DOHH2 (cell line): ENCODE measurements at regions not wholly inside any gene's neighbourhood (a gene's known extent, or its start where the extent isn't known, plus 50 kb on each side); places are given as distances from the start of the nearest gene placed in this dataset.

ENCODE experiments used
- H3F3A ChIP-seq: fragments of 200-600 bp; sonication (generic), shearing (Covaris generic); 2 replicates; pipeline ENCODE4 v1.6.0; 2016; ENCODE audit warnings: antibody characterized with exemption, mild to moderate bottlenecking; ENCODE audit not compliant: control insufficient read depth, insufficient read depth
- H3K27ac ChIP-seq: fragments of 200-600 bp; sonication (generic); 2 replicates; pipeline ENCODE4 v1.5.1; 2014; ENCODE audit warnings: low read depth, mild to moderate bottlenecking, low read length, moderate library complexity
- H3K27me3 ChIP-seq: fragments of 200-600 bp; sonication (generic); 2 replicates; pipeline ENCODE4 v1.6.1; 2014; ENCODE audit warnings: mild to moderate bottlenecking, low read length, mixed read lengths; ENCODE audit not compliant: control insufficient read depth
- H3K36me3 ChIP-seq: fragments of 200-600 bp; sonication (generic); 2 replicates; pipeline ENCODE4 v1.6.1; 2014; ENCODE audit warnings: mild to moderate bottlenecking, low read length, moderate library complexity, mixed read lengths; ENCODE audit not compliant: control insufficient read depth
- H3K4me1 ChIP-seq: fragments of 200-600 bp; sonication (generic); 2 replicates; pipeline ENCODE4 v1.6.1; 2014; ENCODE audit warnings: mild to moderate bottlenecking, low read length, mixed read lengths; ENCODE audit not compliant: control insufficient read depth
- H3K4me2 ChIP-seq: fragments of 200-600 bp; sonication (generic); 2 replicates; pipeline ENCODE4 v1.6.0; 2014; ENCODE audit warnings: mild to moderate bottlenecking, low read length, moderate library complexity
- H3K4me3 ChIP-seq: fragments of 200-600 bp; sonication (generic); 2 replicates; pipeline ENCODE4 v1.5.1; 2014; ENCODE audit warnings: mild to moderate bottlenecking, low read length, mixed read lengths
- H3K79me2 ChIP-seq: fragments of 200-600 bp; sonication (generic); 2 replicates; pipeline ENCODE4 v1.6.1; 2014; ENCODE audit warnings: mild to moderate bottlenecking, low read length, mixed read lengths; ENCODE audit not compliant: control insufficient read depth
- H3K9me2 ChIP-seq: fragments of 200-600 bp; sonication (generic); replicated peaks from 2 replicates; pipeline ENCODE4 v1.6.1; 2014; ENCODE audit warnings: mild to moderate bottlenecking, low read length, mixed read lengths; ENCODE audit not compliant: control insufficient read depth
- H3K9me3 ChIP-seq: fragments of 200-600 bp; sonication (generic); 2 replicates; pipeline ENCODE4 v1.6.1; 2014; ENCODE audit warnings: antibody characterized with exemption, low read length, mixed read lengths; ENCODE audit not compliant: control insufficient read depth, insufficient read depth
- H4K20me1 ChIP-seq: fragments of 200-600 bp; sonication (generic); 2 replicates; pipeline ENCODE4 v1.6.0; 2014; ENCODE audit warnings: low read depth, mild to moderate bottlenecking, antibody characterized with exemption, low read length, moderate library complexity; ENCODE audit not compliant: control insufficient read depth, insufficient read depth
- EZH2phosphoT487 ChIP-seq: fragments of 200-600 bp; sonication (generic); IDR thresholded peaks from 2 replicates; pipeline ENCODE4 v1.6.1; 2017; ENCODE audit warnings: borderline replicate concordance, mild to moderate bottlenecking, antibody characterized with exemption, low read length, moderate library complexity, mixed read lengths
- TF ChIP-seq, protein P1 (sequence below): fragments of 200-600 bp; sonication (generic); IDR thresholded peaks from one replicate; pipeline ENCODE4 v1.5.1; 2014; ENCODE audit warnings: antibody characterized with exemption, mild to moderate bottlenecking, low read depth, low read length; ENCODE audit not compliant: poor library complexity, severe bottlenecking

DNA sequence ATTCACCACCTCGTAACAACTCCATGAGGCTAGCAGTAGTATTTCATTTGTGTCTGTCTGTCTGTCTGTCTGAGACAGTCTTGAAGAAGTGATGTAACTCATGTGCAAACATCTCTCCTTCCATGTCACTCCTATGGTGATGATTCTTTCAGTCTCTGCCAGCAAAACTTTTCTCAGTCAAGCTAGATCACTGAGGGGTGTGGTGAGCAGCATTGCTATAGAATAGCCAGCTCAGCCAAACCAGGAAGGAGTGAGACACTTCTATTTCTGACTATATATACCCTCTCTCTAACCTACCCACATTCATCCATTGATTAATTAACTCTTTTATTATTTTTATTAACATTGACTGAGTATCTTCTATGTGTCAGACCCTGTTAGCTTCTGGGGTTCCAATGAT, 1095.1 kb upstream of the GYPC start:
- Histone ChIP-seq H3K79me2 (no peaks in the 10 kb centered on the region), H3K27me3 (no peaks in the 10 kb centered on the region), H3K36me3 (no peaks in the 10 kb centered on the region), H4K20me1 (no peaks in the 10 kb centered on the region), H3K4me2 (no peak overlapping the region), H3K27ac (no peak overlapping the region), H3K9me2 (no peaks in the 10 kb centered on the region), H3F3A (no peaks in the 10 kb centered on the region), H3K9me3 (no peaks in the 10 kb centered on the region), H3K4me1 (no peaks in the 10 kb centered on the region), H3K4me3 (no peak overlapping the region)
- TF ChIP-seq, protein P1, sequence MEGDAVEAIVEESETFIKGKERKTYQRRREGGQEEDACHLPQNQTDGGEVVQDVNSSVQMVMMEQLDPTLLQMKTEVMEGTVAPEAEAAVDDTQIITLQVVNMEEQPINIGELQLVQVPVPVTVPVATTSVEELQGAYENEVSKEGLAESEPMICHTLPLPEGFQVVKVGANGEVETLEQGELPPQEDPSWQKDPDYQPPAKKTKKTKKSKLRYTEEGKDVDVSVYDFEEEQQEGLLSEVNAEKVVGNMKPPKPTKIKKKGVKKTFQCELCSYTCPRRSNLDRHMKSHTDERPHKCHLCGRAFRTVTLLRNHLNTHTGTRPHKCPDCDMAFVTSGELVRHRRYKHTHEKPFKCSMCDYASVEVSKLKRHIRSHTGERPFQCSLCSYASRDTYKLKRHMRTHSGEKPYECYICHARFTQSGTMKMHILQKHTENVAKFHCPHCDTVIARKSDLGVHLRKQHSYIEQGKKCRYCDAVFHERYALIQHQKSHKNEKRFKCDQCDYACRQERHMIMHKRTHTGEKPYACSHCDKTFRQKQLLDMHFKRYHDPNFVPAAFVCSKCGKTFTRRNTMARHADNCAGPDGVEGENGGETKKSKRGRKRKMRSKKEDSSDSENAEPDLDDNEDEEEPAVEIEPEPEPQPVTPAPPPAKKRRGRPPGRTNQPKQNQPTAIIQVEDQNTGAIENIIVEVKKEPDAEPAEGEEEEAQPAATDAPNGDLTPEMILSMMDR: no peak
- no peak for TF ChIP-seq EZH2phosphoT487

DNA sequence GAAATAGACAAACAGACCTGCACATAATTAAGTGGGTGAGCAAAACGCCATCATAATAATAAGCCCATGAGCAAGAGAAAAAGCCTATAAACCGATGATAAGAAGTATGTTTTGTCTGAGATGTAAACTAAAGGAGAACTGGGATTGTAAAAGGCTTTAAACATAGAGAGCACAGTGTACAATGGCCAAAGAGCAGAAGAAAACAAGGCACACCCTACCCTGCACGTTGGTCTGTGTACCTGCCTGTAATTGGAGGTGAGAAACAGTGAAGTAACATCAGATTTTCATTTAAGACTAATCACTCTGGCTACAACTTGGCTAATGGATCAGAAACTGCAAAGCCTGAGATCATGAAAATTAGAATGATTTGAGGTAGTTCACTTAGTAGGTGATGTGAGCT, 1094.7 kb upstream of the GYPC start:
- H3K27ac ChIP-seq: no peak overlapping the region
- no peaks in the 10 kb centered on the region for H3K27me3 ChIP-seq
- no peak for TF ChIP-seq EZH2phosphoT487
- TF ChIP-seq, protein P1: no peak
- H3K4me3 ChIP-seq: no peak overlapping the region
- no peaks in the 10 kb centered on the region for H3K9me3 ChIP-seq
- no peaks in the 10 kb centered on the region for H3F3A ChIP-seq
- H3K36me3 ChIP-seq: no peaks in the 10 kb centered on the region
- H3K79me2 ChIP-seq: no peaks in the 10 kb centered on the region
- H3K4me2 ChIP-seq: no peak overlapping the region
- no peaks in the 10 kb centered on the region for H3K9me2 ChIP-seq
- no peaks in the 10 kb centered on the region for H3K4me1 ChIP-seq
- no peaks in the 10 kb centered on the region for H4K20me1 ChIP-seq

DNA sequence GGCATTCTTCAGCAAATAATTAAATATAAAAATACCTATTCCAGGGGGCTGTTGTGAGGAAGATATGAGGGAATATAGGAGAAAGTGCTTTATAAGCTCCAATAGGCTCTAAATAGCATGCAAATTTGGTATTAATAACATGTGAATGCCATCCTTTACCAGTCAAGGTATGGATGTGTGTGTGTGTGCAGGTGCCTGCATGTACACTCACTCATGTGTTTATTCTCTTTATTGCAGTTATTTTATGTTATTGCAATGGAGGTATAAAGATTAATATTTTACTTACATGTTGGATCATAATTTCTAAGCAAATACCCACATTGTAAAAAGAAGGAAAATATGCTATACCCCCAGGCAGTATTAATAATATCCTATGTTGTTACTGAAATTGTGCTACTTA, 1093.0 kb upstream of the GYPC start:
- Histone ChIP-seq H3K9me2 (no peaks in the 10 kb centered on the region), H3K4me1 (no peaks in the 10 kb centered on the region), H3F3A (no peaks in the 10 kb centered on the region), H3K4me2 (no peak overlapping the region), H3K36me3 (no peaks in the 10 kb centered on the region), H3K27me3 (no peaks in the 10 kb centered on the region), H3K27ac (no peak overlapping the region), H3K79me2 (no peaks in the 10 kb centered on the region), H4K20me1 (no peaks in the 10 kb centered on the region), H3K9me3 (no peaks in the 10 kb centered on the region), H3K4me3 (no peak overlapping the region)
- TF ChIP-seq, protein P1: no peak
- no peak for TF ChIP-seq EZH2phosphoT487

DNA sequence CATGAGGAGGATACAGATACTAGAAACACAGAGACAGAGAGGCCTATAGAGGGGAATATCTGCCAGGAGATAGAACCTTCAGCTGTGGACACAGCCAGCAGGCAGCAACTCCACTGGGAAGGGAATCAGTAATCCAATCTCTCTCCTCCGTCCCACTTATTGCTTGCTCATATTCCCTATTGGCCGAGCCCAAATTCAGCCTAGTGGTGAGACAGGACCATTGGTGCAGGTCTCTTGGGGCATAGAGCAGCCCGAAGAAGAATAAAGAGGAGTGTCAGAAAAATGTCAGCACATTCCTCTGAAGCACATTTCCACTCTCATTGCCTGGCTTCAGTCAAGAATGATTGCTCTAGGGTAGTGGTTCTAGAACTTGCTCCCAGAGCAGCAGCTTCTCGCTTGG, 1091.5 kb upstream of the GYPC start:
- H3K4me1 ChIP-seq: no peaks in the 10 kb centered on the region
- no peak overlapping the region for H3K4me2 ChIP-seq
- no peak overlapping the region for H3K4me3 ChIP-seq
- no peaks in the 10 kb centered on the region for H3F3A ChIP-seq
- no peaks in the 10 kb centered on the region for H3K79me2 ChIP-seq
- TF ChIP-seq, protein P1: no peak
- no peak for TF ChIP-seq EZH2phosphoT487
- H4K20me1 ChIP-seq: no peaks in the 10 kb centered on the region
- no peaks in the 10 kb centered on the region for H3K9me3 ChIP-seq
- no peaks in the 10 kb centered on the region for H3K36me3 ChIP-seq
- H3K9me2 ChIP-seq: no peaks in the 10 kb centered on the region
- H3K27me3 ChIP-seq: no peaks in the 10 kb centered on the region
- H3K27ac ChIP-seq: no peak overlapping the region
